K562 (cell line): ENCODE measurements at regions not wholly inside any gene's neighbourhood (a gene's known extent, or its start where the extent isn't known, plus 50 kb on each side); places are given as distances from the start of the nearest gene placed in this dataset.

ENCODE experiments used
- ATAC-seq: fragments of 200-7000 bp; cut with Tn5 transposase; 3 replicates; pipeline ENCODE4 v1.9.1; 2020; ENCODE audit warnings: moderate library complexity
- BruUV-seq: library from RNA; stranded (reverse); fragments of 400-500 nt; replicated peaks from 2 replicates; lab custom pipeline; 2021; lab: Mats Ljungman, UMichigan
- CTCF ChIA-PET: fragments of 300-600 bp; formaldehyde crosslinking; extraction: SDS; loops from one replicate; lab custom pipeline; 2021; ENCODE audit warnings: low intra/inter-chr PET ratio; lab: Yijun Ruan, JAX
- POLR2A ChIA-PET: fragments of 300-600, 350-650 bp; sonication (Branson Sonifier 250); formaldehyde crosslinking; extraction: SDS; loops from one replicate; lab custom pipeline; 2021; ENCODE audit warnings: antibody characterized with exemption, inconsistent platforms; lab: Yijun Ruan, JAX
- DNase-seq, 4 experiments: peaks; one replicate each; pipeline versions ENCODE4 v3.0.0 to v3.0.0-alpha.2; 2011 to 2018; ENCODE audit warnings: low spot score in 3 of 4, mixed read lengths in 3 of 4; ENCODE audit errors: extremely low read depth in 1 of 4
- FAIRE-seq: peaks from 2 replicates; lab custom pipeline; 2011; peaks lifted over from hg19 to GRCh38; lab: Jason Lieb, UNC
- H2AFZ ChIP-seq: 2 replicates; pipeline ENCODE4 v1.6.0; 2011; ENCODE audit warnings: low read depth, low read length, control low read depth, inconsistent platforms
- H3K27ac ChIP-seq: fragments of 200-600 bp; 3 replicates; pipeline ENCODE4 v1.8.0; 2011; ENCODE audit warnings: low read depth, mild to moderate bottlenecking, control low read depth, inconsistent platforms, low read length, moderate library complexity, mixed read lengths; ENCODE audit errors: extremely low read depth
- H3K27me3 ChIP-seq, 2 experiments: fragments of 300-600 bp in 1 of 2; 2 replicates in 1 of 2; 3 replicates in 1 of 2; pipeline versions ENCODE4 v1.6.0 to v1.8.0; 2011; ENCODE audit warnings: inconsistent platforms in 2 of 2, low read length in 2 of 2, mild to moderate bottlenecking in 1 of 2, mixed read lengths in 1 of 2, moderate library complexity in 1 of 2; ENCODE audit not compliant: control insufficient read depth in 2 of 2, insufficient read depth in 2 of 2
- H3K36me3 ChIP-seq: fragments of 300-600 bp; 3 replicates; pipeline ENCODE4 v1.8.0; 2011; ENCODE audit warnings: mild to moderate bottlenecking, low read length, inconsistent platforms; ENCODE audit not compliant: control insufficient read depth, insufficient read depth
- H3K4me1 ChIP-seq, 2 experiments: fragments of 200-600 bp in 1 of 2; replicated peaks in 1 of 2; 2 replicates in 1 of 2; 3 replicates in 1 of 2; pipeline versions ENCODE4 v1.5.1 to v1.8.0; 2011; ENCODE audit warnings: inconsistent platforms in 2 of 2, low read length in 2 of 2, mild to moderate bottlenecking in 1 of 2, mixed read lengths in 1 of 2, moderate library complexity in 1 of 2; ENCODE audit not compliant: control insufficient read depth in 2 of 2, insufficient read depth in 2 of 2
- H3K4me2 ChIP-seq: 2 replicates; pipeline ENCODE4 v1.6.1; 2011; ENCODE audit warnings: low read length, control low read depth, inconsistent platforms, mixed read lengths; ENCODE audit not compliant: insufficient read depth
- H3K4me3 ChIP-seq: fragments of 200-600 bp; sonication (generic), shearing (Covaris generic); 2 replicates; pipeline ENCODE4 v1.5.1; 2016; ENCODE audit warnings: control low read depth, inconsistent platforms
- H3K79me2 ChIP-seq: fragments of 200-600 bp; 3 replicates; pipeline ENCODE4 v1.8.0; 2011; ENCODE audit warnings: low read length, inconsistent platforms; ENCODE audit not compliant: control insufficient read depth, insufficient read depth
- H3K9ac ChIP-seq, 2 experiments: 2 replicates each; pipeline versions ENCODE4 v1.6.0 to v1.6.1; 2011; ENCODE audit warnings: low read depth in 2 of 2, low read length in 2 of 2, control low read depth in 1 of 2, inconsistent platforms in 1 of 2, mild to moderate bottlenecking in 1 of 2, mixed read lengths in 1 of 2; ENCODE audit not compliant: insufficient read depth in 1 of 2
- H3K9me1 ChIP-seq: one replicate; pipeline ENCODE4 v1.6.0; 2011; ENCODE audit warnings: inconsistent platforms, mild to moderate bottlenecking, low read length, moderate library complexity; ENCODE audit not compliant: control insufficient read depth, insufficient read depth
- H3K9me3 ChIP-seq: replicated peaks from 2 replicates; pipeline ENCODE4 v1.5.1; 2011; ENCODE audit warnings: low read depth, low read length, inconsistent platforms; ENCODE audit not compliant: control insufficient read depth, insufficient read depth
- H4K20me1 ChIP-seq: replicated peaks from 2 replicates; pipeline ENCODE4 v1.6.1; 2011; ENCODE audit warnings: low read length, inconsistent platforms, mixed read lengths; ENCODE audit not compliant: control insufficient read depth, insufficient read depth
- BHLHE40 ChIP-seq: IDR thresholded peaks from 2 replicates; pipeline ENCODE4 v1.6.1; 2011; ENCODE audit warnings: low read length, improper control_type of control experiment
- POLR2AphosphoS2 ChIP-seq: IDR thresholded peaks from 2 replicates; pipeline ENCODE4 v1.6.1; 2012; ENCODE audit warnings: low read length, improper control_type of control experiment
- PURB ChIP-seq: sonication (generic); formaldehyde crosslinking; IDR thresholded peaks from 2 replicates; pipeline ENCODE4 v1.9.0; 2021; ENCODE audit warnings: low read depth, mild to moderate bottlenecking, missing genetic modification reagents
- RAD51 ChIP-seq: fragments of 450-650 bp; IDR thresholded peaks from 2 replicates; pipeline ENCODE4 v1.7.1; 2016; ENCODE audit warnings: low read depth, mild to moderate bottlenecking, borderline replicate concordance
- SAP30 ChIP-seq: fragments of 200-600 bp; sonication (generic); IDR thresholded peaks from 2 replicates; pipeline ENCODE4 v1.6.1; 2012; ENCODE audit warnings: borderline replicate concordance, low read depth, mild to moderate bottlenecking, moderate library complexity, low read length, control low read depth, inconsistent platforms; ENCODE audit not compliant: insufficient read depth, poor library complexity, severe bottlenecking
- ZNF146 ChIP-seq: IDR thresholded peaks from one replicate; pipeline ENCODE4 v1.6.1; 2018; ENCODE audit warnings: missing compliant biosample characterization; ENCODE audit not compliant: unreplicated experiment
- WGBS: fragments of 100-300 bp; shearing (Covaris generic); methylation state at CpG from one replicate; pipeline ENCODE4 v1.1.6; 2016; ENCODE audit warnings: low coverage, mixed read lengths; ENCODE audit not compliant: insufficient coverage; ENCODE audit errors: missing lambda C conversion rate; 5-methylcytosine and 5-hydroxymethylcytosine counted together
- in situ Hi-C: fragments of 300-500 bp; cut with MboI; formaldehyde crosslinking; loops from 4 replicates; pipeline ENCODE4 v1.15.0; 2018; ENCODE audit warnings: inconsistent platforms, mixed read lengths
- intact Hi-C: fragments of 100-400 bp; cut with micrococcal nuclease; formaldehyde crosslinking; loops from 2 replicates; pipeline ENCODE4 v1.14.2; 2022
- TF ChIP-seq, protein P1 (sequence below): sonication (generic); formaldehyde crosslinking; IDR thresholded peaks from 2 replicates; pipeline ENCODE4 v1.5.0; 2020; ENCODE audit warnings: missing genetic modification reagents

DNA sequence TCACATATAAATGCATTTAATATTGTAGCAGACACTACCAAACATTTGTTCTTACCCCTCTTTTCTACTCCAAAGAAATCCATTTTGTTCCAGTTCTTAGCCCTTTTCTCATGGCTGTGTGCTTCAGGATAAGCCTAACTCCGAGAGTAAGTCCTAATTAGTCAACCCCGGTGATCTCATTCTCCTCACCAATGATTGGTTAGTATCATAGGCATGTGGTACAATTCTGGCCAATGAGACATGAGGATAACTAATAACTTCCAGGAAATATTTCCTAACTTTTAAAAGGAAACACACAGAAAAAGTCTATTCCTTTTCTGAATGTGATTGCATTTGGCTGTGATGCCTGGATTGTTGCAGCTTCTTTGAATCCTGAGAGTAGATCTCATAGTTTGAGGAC, 116.0 kb downstream of the GPR63 start:
- H3K9me1 ChIP-seq, result no peaks in the 10 kb centered on the region
- WGBS, result 3% methylated on average over 2 of the region's 2 CpGs

DNA sequence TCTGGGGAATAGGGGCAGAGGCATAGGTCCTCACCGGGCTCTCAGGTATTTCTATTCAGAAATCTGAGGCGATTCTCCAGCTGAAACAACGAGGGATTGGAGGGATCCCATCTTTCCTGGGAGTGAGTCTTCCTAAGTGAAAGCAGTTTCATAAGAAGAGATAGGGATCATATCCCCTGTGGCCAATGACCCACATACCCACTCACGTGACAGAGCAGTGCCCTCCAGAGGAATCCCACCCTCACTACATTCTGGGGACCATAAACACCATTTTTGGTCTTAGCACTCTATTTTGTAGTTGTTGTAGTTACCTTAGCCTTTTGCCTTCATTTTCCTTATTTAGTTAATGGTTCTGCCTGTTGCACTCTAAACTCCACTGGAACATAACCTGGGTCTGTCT, 121.1 kb downstream of the GPR63 start:
- TF ChIP-seq BHLHE40 (0 out of 2 replicates have a peak, but pooled peaks have one; percentile 38), POLR2AphosphoS2 (no peak)
- intact Hi-C loops, result no loop called here
- peak in 1 of 4 experiments; percentile 9 for DNase-seq
- no peak for ATAC-seq
- Histone ChIP-seq H3K4me1 (no peaks in the 10 kb centered on the region), H2AFZ (no peak overlapping the region), H3K4me3 (no peak overlapping the region), H3K9me1 (no peaks in the 10 kb centered on the region), H4K20me1 (no peaks in the 10 kb centered on the region), H3K36me3 (no peaks in the 10 kb centered on the region), H3K4me2 (no peak overlapping the region), H3K27ac (no peak overlapping the region), H3K9ac (no peak overlapping the region), H3K79me2 (no peaks in the 10 kb centered on the region), H3K9me3 (no peaks in the 10 kb centered on the region), H3K27me3 (no peaks in the 10 kb centered on the region)
- no TSS peak for BruUV-seq
- ChIA-PET CTCF (no interaction called here), POLR2A (no interaction called here)
- no peak for FAIRE-seq
- WGBS, result 0% methylated on average over 4 of the region's 4 CpGs
- in situ Hi-C loops, result no loop called here

More for the DNA sequence above, 116.0 kb downstream of the GPR63 start:
- ChIA-PET POLR2A (no interaction called here), CTCF (no interaction called here)
- FAIRE-seq, result no peak
- Histone ChIP-seq H2AFZ (no peak overlapping the region), H3K27ac (no peak overlapping the region), H3K27me3 (no peaks in the 10 kb centered on the region), H3K9ac (no peak overlapping the region), H3K4me2 (no peak overlapping the region), H4K20me1 (no peaks in the 10 kb centered on the region), H3K4me1 (no peaks in the 10 kb centered on the region; a peak in 1 of 5 replicates), H3K9me3 (no peaks in the 10 kb centered on the region), H3K79me2 (no peaks in the 10 kb centered on the region), H3K36me3 (no peaks in the 10 kb centered on the region), H3K4me3 (no peak overlapping the region)
- intact Hi-C loops, result no loop called here
- peak in 3 of 4 experiments; percentile 17 to 59 (median 58) for DNase-seq
- no TSS peak for BruUV-seq
- TF ChIP-seq ZNF146, result no peak
- TF ChIP-seq RAD51, result peak; percentile 50; the same call in 1 of the 2 replicates
- no peak for TF ChIP-seq PURB (CRISPR knock-in tag)
- TF ChIP-seq, protein P1, sequence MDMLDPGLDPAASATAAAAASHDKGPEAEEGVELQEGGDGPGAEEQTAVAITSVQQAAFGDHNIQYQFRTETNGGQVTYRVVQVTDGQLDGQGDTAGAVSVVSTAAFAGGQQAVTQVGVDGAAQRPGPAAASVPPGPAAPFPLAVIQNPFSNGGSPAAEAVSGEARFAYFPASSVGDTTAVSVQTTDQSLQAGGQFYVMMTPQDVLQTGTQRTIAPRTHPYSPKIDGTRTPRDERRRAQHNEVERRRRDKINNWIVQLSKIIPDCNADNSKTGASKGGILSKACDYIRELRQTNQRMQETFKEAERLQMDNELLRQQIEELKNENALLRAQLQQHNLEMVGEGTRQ (CRISPR knock-in tag), result peak; percentile 62
- TF ChIP-seq SAP30, result no peak
- ATAC-seq, result peak; percentile 64; the same call in 1 of the 3 replicates
- in situ Hi-C loops, result no loop called here
